NCI-H82 treated with DMSO at 0.1 percent for 48 hours (cell line): ENCODE measurements at regions not wholly inside any gene's neighbourhood (a gene's known extent, or its start where the extent isn't known, plus 50 kb on each side); places are given as distances from the start of the nearest gene placed in this dataset.

ENCODE experiments used
- DNase-seq: peaks from one replicate; lab custom pipeline; 2025; ENCODE audit not compliant: unreplicated experiment; lab: John Stamatoyannopoulos, UW

DNA sequence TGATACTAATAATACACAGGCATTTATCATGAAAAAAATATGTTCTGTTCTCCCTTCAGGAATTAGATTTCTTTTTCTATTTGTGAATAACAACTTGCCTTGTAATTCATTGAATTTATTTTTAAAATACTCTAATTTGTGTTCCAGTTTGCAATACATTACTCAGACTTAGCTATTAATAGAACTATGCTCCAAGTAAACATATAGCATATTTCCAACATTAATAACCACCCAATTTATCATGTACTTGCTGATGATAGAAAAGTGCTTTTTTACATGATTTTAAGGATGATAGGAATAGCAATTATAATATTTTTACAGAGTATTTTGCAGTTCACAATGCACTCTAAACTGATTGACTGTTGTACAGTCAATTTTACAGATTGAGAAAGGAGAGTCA lies 338.8 kb upstream of the SEMA3D start:
- no peak for DNase-seq

DNA sequence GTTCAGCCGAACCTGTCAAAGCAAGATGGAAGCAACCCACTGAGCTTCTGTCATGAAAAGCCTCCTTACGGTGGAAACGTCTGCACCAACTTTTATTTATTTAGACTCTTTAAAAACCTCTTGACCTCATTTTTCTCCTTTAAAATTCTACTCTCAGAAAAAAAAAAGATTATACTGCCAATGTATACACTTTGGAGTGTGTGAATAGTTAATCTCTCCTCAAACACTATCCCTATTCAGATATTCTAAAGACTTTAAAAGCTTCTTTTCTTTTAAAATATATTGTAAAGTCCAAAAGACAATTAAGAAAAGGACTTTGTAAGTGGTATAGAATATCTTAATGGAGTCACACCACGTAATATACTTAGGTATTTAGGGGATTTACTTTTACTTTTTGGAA lies 335.2 kb upstream of the SEMA3D start:
- DNase-seq, result no peak

DNA sequence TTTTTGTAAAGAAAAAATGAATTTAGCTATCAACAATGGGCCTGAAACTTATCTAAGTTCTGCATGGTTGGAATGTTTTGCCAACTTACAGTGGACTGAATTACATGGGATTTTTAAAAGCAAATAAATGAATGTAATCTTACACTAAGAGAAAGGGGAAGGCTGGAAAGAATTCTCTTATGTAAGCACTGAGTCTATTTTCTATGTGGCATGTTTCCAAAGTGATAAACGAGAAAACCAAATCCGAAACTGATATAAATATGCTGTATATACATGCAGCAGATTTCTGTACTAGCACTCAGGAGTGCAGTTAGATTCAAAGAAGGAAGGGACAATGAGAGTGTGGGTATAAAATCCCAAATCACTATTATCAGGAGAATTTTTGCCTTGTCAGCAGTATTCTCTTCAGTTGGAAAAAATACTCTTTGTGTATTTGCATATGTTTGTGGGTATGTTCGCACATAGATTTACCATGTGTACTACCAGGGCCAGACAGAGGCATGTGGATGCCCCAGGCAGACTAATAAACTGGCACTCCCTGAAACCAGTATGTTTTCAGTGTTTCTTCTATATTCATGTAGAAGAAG lies 334.3 kb upstream of the SEMA3D start:
- no peak for DNase-seq

DNA sequence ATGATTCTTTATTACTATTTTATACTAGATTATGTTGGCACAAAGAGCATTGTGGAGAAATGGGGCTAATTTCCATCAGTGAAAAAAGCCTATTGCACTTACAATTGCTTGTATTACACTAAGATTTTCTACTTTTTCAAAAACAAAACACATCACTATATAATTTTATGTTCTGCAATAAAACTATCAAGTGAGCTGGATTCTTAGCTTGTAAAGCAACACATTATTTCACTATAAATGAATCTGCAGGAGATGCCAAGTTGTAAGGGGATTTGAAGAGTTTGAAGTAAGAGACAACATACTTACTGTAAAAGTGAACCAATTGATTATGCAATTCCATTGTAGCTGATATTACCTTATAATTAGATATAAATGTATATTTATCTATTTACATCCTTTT lies 333.3 kb upstream of the SEMA3D start:
- no peak for DNase-seq

DNA sequence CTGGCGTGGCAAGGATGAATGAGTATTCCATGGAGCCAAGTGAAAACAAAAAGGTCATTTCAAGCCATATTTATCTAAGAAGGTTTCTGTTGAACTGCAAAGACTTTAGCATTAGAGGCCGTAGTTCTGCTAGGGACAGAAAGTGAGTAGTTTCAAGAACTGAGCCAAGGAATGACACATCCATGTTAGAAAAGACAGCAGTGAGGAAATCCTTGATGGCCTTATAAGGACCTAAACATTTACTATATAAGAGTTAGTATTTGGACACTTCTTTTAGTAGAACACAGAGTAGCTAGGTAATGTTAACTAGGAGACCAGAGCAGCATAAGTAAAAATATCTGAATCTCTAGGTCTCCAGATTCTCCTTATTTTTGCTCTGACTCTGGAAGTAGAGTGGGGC lies 329.8 kb upstream of the SEMA3D start:
- no peak for DNase-seq

DNA sequence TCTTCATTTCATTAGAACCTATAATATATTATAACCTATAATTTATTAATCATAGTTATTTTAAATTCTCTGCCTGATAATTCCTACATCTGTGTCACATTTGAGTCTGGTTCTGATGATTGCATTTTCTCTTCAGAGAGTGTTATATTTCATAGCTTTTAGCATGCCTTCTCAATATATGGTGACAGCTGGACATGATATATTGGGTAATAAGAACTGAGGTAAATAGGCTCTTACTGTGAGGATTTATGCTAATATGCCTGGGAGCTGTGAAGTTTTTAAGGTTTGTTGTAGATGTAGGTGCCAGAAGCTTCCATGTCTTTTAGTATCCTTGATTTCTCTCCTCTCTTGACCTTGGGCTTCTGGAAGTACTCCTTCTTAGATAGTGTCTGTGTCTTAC lies 325.9 kb upstream of the SEMA3D start:
- DNase-seq, result no peak

DNA sequence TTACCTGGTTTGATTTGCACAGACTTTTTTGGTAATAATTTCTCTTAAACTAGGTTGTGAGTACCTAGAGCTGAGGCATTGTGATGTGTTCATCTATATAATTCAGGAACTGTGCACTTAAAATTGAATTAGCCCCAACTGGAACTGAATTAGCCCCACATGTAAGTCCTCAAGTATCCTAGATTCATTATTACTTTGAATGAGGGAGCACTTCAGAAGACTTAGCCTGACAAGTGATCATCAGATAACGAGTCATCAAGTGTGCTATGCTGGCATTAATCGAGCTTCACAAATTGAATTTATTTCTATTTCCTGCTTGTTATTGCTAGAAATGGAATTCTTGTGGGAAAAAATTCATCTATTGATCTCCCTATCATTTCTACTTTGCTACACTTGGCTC lies 323.4 kb upstream of the SEMA3D start:
- no peak for DNase-seq

DNA sequence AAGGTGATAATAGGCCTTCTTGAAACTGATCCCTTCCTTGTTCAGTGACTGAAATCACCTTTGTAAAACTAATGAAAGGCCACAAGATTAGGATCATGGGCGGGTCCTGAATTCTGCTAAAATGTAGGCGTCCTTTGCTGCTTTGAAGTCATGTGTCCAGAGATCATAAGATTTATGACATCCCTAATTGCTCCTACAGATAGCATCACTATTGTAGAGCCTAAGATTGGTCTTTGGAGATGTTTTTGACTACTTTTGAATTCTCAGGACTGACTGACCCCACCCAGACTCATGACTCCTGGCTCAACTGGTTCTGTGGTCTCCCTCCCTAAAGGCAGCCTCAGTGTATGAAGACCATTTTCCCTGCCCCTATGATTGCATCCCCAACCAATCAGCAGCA lies 322.6 kb upstream of the SEMA3D start:
- DNase-seq, result no peak

DNA sequence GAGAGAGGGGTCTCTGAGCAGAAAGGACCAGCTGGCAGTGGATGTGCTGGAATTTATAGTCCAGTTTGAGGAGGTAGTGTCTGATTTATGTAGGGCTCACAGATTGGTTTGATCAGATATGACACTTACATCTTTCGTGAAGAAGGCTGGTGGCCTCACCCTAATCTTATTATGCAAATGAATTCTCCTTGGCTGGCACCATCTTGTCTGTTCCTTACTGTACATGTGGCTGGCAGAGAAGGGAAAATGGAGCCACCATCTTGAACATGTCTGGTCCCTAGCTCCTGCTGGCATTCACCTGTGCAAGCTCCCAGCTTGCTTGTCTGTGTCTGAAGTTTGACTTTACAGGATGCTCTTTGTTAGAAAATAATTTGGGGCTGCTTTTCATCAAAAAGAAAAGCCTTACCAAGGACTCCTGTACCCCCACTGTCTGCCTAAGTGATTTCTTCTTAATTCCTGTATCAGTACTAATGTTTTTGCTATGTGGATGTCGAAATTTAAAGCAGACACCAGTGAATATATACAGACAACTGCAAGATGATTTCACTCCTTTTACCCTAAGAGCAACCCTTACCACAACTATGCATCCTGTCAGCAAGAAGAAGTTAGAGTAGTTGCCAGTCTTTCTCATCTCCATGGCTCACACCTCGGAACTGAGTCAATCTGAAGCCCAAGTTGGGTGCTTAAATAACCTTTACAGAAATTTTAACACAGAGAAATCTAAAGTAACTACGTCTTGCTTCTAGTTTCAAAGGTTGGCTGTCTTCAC lies 322.0 kb upstream of the SEMA3D start:
- DNase-seq, result no peak

DNA sequence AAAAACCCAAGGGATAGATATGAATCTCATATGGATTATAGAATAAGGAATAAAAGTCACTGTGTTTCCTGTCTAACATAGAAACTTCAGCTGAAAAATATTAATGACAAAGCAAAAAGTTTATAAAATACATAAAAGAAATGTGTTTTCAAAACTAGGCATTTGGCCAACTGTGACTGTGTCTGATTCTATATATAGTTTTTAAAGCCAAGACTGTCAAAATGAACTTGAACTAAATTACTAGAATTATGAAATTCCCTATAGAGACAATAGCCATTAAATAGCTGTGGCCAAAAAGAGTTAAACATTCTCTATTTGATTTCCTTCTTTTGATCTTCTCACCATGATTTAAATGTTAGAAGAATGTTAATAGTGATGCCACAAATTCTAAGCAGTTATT lies 311.2 kb upstream of the SEMA3D start:
- DNase-seq, result no peak

DNA sequence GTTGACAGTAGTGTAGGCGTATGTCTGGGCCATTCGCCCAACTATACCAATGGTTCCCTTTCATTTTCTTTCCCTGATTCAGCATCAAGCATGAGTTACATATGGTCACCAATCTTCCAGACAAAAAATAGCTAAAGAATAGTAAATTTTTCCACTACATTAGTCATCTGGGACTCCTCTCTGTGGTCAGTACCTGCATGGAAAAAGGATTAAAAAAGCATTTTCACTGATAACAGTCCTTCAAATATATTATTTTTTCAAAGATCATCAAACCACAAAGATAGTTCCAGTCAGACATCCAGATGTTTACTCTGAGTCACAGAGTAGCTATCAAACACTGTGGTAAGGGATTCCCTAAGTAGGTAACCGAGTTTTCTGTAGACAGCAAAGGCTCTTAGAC lies 302.6 kb upstream of the SEMA3D start:
- DNase-seq, result no peak

DNA sequence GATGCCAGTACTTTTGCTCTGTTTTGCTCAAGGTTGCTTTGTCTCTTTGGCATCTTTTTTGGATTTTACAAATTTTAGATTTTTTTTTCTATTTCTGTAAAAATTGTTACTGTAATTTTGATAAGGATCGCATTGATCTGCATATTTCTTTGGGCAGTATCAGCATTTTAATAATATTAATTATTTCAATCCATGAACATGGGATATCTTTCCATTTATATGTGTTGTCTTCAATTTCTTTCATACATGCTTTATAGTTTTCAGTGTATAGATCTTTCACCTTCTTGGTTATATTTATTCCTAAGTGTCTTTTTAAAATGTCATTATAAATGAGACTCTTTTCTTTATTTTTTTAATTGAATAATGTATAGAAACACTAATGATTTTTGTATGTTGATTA lies 301.6 kb upstream of the SEMA3D start:
- no peak for DNase-seq

DNA sequence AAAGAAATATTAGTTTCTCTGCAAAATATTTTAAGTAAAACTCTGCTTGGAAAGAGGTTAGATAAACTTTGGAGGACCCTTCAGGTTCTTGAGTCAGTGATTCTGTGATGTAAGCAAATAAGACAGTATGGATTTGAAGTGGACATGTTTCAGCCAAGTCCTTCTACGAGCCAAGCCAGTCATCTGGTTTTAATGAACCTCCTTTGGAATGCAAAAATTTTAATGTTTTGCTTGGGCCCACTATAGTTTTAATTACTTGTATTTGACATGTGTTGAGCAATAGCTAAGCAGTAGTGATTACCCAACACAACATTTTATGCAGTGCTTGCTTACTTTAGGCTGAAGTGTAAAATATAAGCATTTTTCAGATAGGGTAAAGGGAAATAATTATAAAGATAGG lies 296.3 kb upstream of the SEMA3D start:
- no peak for DNase-seq

DNA sequence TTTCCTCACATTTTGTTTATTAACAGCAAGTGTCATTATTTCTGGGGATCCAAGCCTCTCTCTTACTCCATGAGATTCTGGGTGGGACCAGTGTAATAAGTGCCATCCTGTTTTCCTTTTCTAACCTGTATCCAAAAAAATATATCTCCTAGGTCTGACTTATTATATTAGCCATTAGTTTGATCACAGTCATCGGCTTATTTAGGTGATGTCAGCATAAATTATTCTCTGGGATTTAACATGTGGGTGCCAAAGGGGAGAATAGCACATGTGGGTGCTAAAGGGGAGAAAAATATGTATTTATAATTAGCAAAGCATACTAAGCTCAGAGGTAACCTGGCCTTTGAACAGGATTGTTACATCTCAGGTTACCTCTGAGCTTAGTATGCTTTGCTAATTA lies 293.8 kb upstream of the SEMA3D start:
- DNase-seq, result no peak

DNA sequence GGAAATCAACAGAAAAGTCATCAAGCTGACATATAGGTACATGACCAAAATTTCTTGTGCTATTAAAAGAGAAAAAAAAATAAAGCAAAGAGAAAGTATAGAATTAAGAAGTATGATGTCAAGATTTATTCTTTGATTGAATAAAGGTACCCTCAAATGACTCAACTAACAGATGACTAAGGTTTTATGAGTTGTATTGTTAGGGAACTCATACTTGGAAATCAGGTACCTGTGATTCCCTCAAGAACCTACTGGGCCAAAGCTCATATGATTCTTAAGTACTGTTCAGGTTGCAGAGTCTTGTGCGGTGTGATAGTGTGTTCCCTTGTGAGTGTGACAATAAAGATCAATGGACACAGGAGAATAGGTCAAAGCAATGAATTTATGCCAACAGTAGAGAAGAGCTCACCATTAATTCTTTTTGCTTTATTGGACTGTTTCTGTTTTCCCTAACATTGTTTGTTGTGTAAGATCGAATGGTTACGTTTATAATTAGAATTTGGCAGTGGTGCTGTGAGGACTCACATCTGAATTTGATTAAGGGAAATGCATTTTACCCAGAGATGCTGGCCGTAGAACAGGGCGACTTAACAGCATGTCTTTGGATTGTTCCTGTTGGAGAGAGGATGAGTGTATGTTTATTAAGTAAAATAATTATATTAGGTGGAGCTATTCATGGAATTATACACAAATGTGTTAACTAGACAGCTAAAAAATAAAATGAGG lies 293.2 kb upstream of the SEMA3D start:
- DNase-seq, result no peak

DNA sequence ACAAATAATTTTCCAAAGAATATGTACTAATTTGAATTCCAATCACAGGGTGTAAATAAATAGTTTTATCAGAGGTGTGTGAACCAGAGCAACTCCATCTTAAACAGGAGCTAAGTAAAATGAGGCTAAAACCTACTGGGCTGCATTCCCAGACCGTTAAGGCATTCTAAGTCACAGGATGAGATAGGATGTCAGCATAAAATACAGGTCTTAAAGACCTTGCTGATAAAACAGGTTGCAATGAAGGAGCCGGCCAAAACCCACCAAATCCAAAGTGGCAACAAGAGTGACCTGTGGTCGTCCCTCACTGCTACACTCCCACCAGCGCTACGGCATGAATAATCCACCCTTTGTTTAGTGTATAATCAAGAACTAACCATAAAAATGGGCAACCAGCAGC lies 291.7 kb upstream of the SEMA3D start:
- no peak for DNase-seq

DNA sequence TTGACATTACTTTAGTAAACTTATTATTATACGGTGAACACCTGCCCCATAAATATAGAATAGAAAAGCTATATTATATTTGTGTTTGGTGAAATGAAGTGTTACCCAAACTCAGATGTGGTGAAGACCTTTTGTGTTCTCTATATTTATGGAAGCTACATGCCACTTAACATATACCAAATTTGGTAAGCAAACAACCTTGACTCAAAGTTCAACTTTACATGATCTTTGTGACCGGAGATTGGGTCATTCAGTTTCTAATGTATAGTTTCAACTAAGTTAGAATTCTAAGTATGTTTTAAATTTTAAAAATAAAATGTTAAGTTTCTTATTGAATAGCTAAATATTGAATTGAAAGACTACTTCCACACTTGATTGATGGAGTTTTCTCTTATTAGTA lies 288.6 kb upstream of the SEMA3D start:
- DNase-seq, result no peak

DNA sequence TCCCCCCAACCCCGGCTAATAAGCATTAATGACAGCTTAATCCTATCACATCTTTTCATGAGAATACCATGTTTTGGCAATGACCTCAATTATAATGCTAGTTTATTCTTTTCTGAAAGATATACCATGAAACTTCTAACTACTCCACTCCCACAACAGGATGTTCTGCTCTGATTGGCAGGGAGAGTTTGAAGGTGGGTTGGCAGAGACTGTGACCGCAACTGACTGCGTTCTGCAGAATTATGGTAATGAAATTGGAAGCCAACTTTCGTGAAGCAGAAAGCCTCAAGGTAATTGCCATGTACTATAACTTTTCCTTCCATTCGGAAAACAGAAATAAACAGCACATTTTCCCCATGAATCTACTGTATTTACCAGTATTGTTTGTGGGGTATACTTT lies 288.2 kb upstream of the SEMA3D start:
- DNase-seq, result no peak

DNA sequence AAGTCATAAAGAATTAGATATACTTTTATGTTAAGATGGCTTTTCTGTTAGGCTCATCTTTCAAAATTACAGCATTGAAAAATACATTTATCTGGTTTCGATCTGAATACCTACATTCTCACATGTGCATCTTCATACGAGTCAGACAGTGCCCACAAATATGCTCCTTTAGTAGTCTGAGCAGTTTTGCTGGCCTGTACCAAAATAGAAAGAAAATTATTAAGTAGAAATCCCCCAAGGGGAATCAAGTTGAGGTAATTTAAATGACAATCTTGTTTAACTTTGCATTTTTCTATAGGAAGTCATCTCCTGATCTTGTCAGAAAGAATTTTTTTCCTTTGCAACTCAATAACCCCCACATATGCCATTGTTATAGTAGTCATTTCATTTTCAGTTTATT lies 287.4 kb upstream of the SEMA3D start:
- DNase-seq, result no peak

DNA sequence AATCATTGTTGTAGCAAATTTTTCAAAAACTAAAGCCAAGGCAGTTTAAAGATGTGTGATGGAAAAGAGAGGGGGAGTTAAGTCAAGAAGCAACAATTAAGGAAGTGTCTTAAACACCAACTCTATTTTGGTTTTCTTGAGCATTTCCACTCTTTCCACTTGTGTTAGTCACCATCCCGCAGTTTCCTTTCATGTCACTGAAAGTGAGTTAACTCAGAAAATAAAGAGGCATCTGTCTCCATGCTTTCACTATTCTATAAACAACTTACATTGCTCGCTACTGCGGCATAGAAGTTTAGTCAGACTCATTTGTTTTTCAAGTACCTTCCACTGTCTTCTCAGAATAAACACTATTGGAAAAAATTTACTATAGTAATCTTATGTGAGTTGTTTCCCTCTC lies 284.9 kb upstream of the SEMA3D start:
- no peak for DNase-seq

DNA sequence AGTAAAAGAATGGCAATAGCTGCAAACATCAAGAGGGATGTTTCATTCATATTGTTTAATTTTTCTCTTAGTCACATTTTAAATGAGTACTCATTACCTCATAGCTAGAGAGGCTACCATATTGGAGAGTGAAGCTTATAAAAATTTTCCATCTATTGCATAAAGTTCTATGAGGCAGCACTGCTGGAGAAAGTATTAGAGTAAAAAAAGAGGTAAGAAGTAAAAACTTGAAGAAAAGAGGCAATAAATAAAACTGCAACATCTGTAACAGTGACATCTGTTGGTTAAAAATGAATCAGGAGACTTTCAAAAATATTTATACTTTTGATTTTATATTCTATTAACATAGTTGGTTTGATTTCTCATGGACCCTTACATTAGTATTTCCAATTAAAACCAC lies 284.5 kb upstream of the SEMA3D start:
- DNase-seq, result no peak

DNA sequence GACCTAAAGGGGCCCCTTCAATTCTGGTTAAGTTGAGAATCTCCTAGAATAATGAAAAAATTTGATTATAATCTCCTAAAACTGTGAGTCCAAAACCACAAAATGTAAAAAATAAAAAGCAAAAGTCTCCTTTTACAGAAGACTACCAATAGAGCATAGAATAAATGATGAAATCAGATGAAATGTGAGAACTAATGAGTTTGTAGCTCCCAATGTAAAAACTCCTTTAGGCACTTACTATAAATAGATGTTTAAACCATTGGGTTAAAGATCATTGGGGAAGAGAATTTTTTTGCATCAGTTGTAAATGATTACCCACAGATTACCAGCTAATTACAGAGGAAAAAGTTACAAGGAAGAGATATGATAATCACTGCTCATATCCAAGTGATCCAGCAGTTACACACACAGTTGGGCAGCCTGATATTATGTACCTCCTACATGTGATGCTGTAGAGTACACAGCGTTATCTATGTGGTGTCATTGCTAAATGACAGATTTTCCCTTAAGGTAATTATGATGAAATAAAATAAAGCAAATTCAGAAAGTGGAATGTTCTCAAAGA lies 282.7 kb upstream of the SEMA3D start:
- no peak for DNase-seq
